ENCODE measurements at regions not wholly inside any gene's neighbourhood (a gene's known extent, or its start where the extent isn't known, plus 50 kb on each side); places are given as distances from the start of the nearest gene placed in this dataset.

DNA sequence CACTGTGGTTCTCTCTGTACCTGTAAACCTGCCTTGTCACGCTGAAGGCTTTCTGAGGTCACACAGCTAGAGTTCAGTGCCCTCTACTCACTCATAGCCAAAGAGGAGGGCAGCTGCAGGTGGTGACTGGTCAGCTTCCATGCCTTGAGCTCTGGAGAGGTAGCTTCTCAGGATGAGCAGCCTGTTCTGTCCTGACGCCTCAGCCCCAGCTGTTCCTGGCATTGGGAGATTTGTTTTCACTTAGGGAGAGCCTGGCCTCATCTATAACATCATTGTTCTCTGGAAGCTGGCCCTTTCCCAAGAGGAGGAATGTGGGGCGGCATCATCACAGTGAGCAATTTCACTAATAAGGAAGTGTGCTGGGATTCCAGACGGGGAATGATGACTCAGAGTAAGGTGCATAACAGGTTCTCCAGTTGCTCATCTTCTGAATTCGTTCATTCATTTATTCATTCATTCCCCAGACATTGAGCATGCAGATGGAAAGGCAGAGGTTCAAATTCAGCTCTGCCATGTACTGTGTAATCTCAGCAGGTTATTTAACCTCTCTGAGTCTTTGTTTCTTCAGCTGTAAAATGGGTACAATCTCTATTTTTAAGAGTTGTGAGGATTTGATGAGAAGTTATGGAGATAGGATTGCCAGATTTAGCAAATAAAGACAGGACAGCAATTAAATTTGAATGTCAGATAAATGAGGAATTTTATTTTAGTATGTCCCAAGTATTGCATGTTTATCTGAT lies 255.8 kb upstream of the CRY1 start:
- H3K36me3 ChIP-seq: no peaks in the 10 kb centered on the region
- 20 to 24% methylated on average over 5 of the region's 5 CpGs for whole genome bisulfite sequencing, 2 donors
- H3K27me3 ChIP-seq: no peaks in the 10 kb centered on the region
- TF ChIP-seq, protein P1, sequence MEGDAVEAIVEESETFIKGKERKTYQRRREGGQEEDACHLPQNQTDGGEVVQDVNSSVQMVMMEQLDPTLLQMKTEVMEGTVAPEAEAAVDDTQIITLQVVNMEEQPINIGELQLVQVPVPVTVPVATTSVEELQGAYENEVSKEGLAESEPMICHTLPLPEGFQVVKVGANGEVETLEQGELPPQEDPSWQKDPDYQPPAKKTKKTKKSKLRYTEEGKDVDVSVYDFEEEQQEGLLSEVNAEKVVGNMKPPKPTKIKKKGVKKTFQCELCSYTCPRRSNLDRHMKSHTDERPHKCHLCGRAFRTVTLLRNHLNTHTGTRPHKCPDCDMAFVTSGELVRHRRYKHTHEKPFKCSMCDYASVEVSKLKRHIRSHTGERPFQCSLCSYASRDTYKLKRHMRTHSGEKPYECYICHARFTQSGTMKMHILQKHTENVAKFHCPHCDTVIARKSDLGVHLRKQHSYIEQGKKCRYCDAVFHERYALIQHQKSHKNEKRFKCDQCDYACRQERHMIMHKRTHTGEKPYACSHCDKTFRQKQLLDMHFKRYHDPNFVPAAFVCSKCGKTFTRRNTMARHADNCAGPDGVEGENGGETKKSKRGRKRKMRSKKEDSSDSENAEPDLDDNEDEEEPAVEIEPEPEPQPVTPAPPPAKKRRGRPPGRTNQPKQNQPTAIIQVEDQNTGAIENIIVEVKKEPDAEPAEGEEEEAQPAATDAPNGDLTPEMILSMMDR (IDR thresholded peaks at IDR 0.05): no peak
- no peaks in the 10 kb centered on the region for H3K4me1 ChIP-seq
- intact Hi-C loops (cut with DNase I): no loop called here
- FAIRE-seq (no peak), DNase-seq (peak in 4 of 6 donors; percentile 31 to 48 (median 38)), ATAC-seq (peak; percentile 72 to 90 (median 86))
- no peaks in the 10 kb centered on the region for H3K9me3 ChIP-seq
- peak overlapping the region in 1 of 4 donors; percentile 27 for H3K27ac ChIP-seq
- no peak overlapping the region for H3K4me3 ChIP-seq

DNA sequence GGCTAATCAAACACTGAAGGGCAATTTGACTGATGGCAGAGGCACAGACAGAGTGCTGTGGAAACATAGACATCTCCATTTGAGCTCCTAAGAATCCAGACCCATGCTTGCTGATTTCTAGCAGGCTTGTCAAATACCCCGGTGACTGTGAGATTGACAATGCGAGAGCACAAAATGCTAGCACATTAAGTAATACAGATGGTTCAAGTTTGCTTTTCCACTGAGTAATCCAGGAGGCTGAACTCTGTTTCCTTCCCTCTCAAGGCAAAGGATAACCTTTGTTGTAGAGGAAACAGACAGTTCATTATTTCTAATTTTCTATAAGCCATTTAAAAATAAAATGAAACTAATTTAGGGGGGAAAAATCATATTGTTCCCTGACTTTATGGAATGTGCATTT lies 256.5 kb upstream of the CRY1 start:
- no peaks in the 10 kb centered on the region for H3K9me3 ChIP-seq
- ATAC-seq: no peak
- WGBS, 2 donors: 40 to 51% methylated on average over 2 of the region's 2 CpGs
- H3K27ac ChIP-seq: no peak overlapping the region
- no peak for DNase-seq
- TF ChIP-seq, protein P1 (IDR thresholded peaks at IDR 0.05): no peak
- H3K36me3 ChIP-seq: no peaks in the 10 kb centered on the region
- intact Hi-C loops (cut with DNase I): no loop called here
- H3K4me1 ChIP-seq: no peaks in the 10 kb centered on the region
- no peaks in the 10 kb centered on the region for H3K27me3 ChIP-seq
- no peak for FAIRE-seq
- no peak overlapping the region for H3K4me3 ChIP-seq

DNA sequence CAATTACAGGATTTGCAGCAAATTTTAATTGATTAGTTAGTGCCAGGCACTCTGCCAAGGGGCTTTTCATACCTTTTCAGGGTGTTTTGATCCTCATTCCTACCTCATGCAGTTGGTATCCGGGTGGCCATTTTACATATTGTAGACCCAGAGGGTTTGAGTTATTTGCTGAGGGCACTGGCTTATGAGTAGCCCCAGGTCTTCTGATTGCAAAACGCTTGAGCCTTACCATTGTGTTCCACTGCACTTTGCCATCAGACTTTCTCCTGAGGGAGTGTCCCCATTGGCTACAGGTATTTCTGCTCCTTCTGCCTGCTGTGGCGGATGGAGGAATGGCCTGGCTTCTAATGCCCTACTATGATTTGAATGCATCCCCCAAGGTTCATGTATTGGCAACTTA lies 257.8 kb upstream of the CRY1 start:
- Histone ChIP-seq H3K27me3 (no peaks in the 10 kb centered on the region), H3K4me3 (no peak overlapping the region), H3K36me3 (no peaks in the 10 kb centered on the region), H3K4me1 (no peaks in the 10 kb centered on the region), H3K27ac (no peak overlapping the region), H3K9me3 (no peaks in the 10 kb centered on the region)
- TF ChIP-seq, protein P1 (IDR thresholded peaks at IDR 0.05): no peak
- ATAC-seq (no peak), FAIRE-seq (no peak), DNase-seq (no peak)
- intact Hi-C loops (cut with DNase I): no loop called here
- 55 to 67% methylated on average over 3 of the region's 3 CpGs for WGBS, 2 donors

DNA sequence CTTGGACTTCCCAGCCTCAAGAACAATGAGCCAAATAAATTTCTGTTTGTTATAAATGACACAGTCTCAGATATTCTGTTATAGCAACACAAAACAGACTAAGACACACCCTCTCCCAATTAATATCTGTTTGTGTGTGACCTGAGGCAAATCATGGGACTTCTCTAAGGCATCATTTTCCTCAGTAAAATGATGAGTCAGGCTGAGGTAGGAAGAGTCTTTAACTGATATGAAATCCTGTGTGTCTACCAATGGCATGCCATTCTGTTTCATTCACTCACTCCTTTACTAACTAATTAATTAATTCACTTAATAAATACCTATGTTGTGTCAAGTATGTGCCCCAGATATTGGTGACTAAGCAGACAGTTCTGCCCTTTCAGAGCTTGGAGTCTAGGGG lies 258.4 kb upstream of the CRY1 start:
- FAIRE-seq (no peak), DNase-seq (no peak), ATAC-seq (no peak)
- no peak overlapping the region for H3K4me3 ChIP-seq
- H3K36me3 ChIP-seq: no peaks in the 10 kb centered on the region
- intact Hi-C loops (cut with DNase I): no loop called here
- H3K9me3 ChIP-seq: no peaks in the 10 kb centered on the region
- TF ChIP-seq, protein P1 (IDR thresholded peaks at IDR 0.05): no peak
- H3K27ac ChIP-seq: no peak overlapping the region
- H3K27me3 ChIP-seq: no peaks in the 10 kb centered on the region
- no peaks in the 10 kb centered on the region for H3K4me1 ChIP-seq

DNA sequence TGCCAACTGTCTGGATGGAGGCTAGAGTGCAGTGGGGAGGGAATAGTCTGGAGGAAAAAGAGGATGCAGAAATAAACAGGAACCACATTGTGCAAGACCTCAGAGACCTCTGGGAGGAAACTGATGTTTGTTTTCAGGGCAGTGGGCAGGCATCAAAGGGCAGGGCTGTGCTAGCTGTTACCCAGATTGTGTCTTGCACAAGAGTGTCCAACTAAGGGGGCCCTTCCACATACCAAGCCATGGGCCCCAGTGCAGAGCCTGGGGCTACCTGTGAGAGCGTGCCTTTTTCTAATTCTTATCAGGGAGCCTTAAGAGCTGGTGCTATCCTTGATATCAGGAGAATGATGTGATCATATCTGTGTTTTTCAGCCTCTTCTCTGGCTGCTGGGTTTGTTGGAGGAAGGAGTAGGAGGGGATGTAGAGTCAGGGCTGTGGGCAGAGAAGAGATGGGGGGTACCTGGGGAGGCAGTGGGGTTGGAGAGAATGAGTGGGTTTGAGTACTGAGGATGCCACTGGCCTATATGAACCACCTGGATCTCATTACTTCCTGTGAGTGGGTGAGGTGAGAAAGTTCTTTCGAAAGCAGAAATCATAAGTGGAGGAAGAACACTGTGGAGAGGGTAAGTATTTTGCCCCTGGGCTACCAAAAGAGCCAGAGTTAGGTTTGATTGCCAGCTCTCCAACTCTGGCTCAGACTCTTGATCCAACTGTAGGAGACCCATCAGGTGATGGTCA lies 259.2 kb upstream of the CRY1 start:
- H3K27me3 ChIP-seq: no peaks in the 10 kb centered on the region
- peak in 2 of 4 donors; percentile 19 to 29 for ATAC-seq
- 72 to 86% methylated on average over 2 of the region's 2 CpGs for WGBS, 2 donors
- no peak for FAIRE-seq
- no peaks in the 10 kb centered on the region for H3K4me1 ChIP-seq
- DNase-seq: no peak
- H3K36me3 ChIP-seq: no peaks in the 10 kb centered on the region
- TF ChIP-seq, protein P1 (IDR thresholded peaks at IDR 0.05): no peak
- no peak overlapping the region for H3K27ac ChIP-seq
- no peaks in the 10 kb centered on the region for H3K9me3 ChIP-seq
- no peak overlapping the region for H3K4me3 ChIP-seq
- intact Hi-C loops (cut with DNase I): no loop called here
